Prostate gland (tissue), 2 donors: ENCODE measurements at regions not wholly inside any gene's neighbourhood (a gene's known extent, or its start where the extent isn't known, plus 50 kb on each side); places are given as distances from the start of the nearest gene placed in this dataset.

Source experiments
- DNase-seq: peaks from one replicate; pipeline ENCODE4 v3.0.0-alpha.2; 2019; ENCODE audit warnings: low spot score
- H3K27ac ChIP-seq, 2 donors: fragments of 200-600 bp; sonication (generic); 2 replicates each; pipeline ENCODE4 v1.5.1; 2017 to 2019
- H3K27me3 ChIP-seq: fragments of 200-600 bp; sonication (generic); replicated peaks from 2 replicates; pipeline ENCODE4 v1.5.1; 2019; ENCODE audit not compliant: insufficient read depth
- H3K36me3 ChIP-seq, 2 donors: fragments of 200-600 bp; sonication (generic); 1 replicate in 1 of 2; 2 replicates in 1 of 2; pipeline versions ENCODE4 v1.5.1 to v1.8.1; 2017 to 2019
- H3K4me1 ChIP-seq: fragments of 200-600 bp; sonication (generic); replicated peaks from 2 replicates; pipeline ENCODE4 v1.5.1; 2019
- H3K4me3 ChIP-seq, 2 donors: fragments of 200-600 bp; sonication (generic); 2 replicates each; pipeline ENCODE4 v1.5.1; 2017 to 2019
- H3K9me3 ChIP-seq: fragments of 200-600 bp; sonication (generic); 2 replicates; pipeline ENCODE4 v1.5.1; 2017
- POLR2A ChIP-seq: fragments of 450-650 bp; IDR thresholded peaks from one replicate; pipeline ENCODE4 v1.6.1; 2016; ENCODE audit warnings: antibody characterized with exemption, mild to moderate bottlenecking
- POLR2AphosphoS5 ChIP-seq: sonication (generic); formaldehyde crosslinking; IDR thresholded peaks from one replicate; pipeline ENCODE4 v1.6.1; 2017; ENCODE audit warnings: antibody characterized with exemption
- WGBS: methylation state at CpG from one replicate; pipeline ENCODE4 v1.1.5; 2018; 5-methylcytosine and 5-hydroxymethylcytosine counted together
- intact Hi-C: fragments of 100-400 bp; cut with DNase I; formaldehyde crosslinking; loops from one replicate; pipeline ENCODE4 v1.14.2; 2022
- TF ChIP-seq, protein P1 (sequence below), 4 experiments: fragments of 200-600 bp in 2 of 4; fragments of 450-650 bp in 2 of 4; sonication (generic) in 2 of 4; IDR thresholded peaks; 1 replicate in 3 of 4; 2 replicates in 1 of 4; pipeline ENCODE4 v1.5.1; 2016 to 2019; ENCODE audit warnings: antibody characterized with exemption in 4 of 4, mild to moderate bottlenecking in 2 of 4, moderate library complexity in 2 of 4

DNA sequence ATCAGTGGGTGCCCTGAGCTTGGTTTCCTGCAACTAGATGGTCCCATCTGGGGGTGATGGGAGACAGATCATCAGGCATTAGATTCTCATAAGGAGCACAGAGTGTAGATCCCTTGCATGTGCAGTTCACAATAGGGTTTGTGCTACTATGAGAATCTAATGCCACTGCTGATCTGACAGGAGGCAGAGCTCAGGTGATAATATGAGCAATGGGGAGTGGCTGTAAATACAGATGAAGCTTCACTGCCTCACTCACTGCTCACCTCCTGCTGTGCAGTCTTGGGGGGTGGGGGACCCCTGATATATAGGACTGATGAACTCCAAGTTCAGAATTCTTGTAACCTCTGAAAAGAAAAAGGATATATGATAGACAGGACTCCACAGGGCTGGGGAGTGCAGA, 108.0 kb downstream of the RIN2 start:
- DNase-seq = no peak
- TF ChIP-seq POLR2A (no peak), POLR2AphosphoS5 (no peak)
- TF ChIP-seq, protein P1, sequence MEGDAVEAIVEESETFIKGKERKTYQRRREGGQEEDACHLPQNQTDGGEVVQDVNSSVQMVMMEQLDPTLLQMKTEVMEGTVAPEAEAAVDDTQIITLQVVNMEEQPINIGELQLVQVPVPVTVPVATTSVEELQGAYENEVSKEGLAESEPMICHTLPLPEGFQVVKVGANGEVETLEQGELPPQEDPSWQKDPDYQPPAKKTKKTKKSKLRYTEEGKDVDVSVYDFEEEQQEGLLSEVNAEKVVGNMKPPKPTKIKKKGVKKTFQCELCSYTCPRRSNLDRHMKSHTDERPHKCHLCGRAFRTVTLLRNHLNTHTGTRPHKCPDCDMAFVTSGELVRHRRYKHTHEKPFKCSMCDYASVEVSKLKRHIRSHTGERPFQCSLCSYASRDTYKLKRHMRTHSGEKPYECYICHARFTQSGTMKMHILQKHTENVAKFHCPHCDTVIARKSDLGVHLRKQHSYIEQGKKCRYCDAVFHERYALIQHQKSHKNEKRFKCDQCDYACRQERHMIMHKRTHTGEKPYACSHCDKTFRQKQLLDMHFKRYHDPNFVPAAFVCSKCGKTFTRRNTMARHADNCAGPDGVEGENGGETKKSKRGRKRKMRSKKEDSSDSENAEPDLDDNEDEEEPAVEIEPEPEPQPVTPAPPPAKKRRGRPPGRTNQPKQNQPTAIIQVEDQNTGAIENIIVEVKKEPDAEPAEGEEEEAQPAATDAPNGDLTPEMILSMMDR (IDR thresholded peaks at IDR 0.05) = no peak
- Histone ChIP-seq H3K4me1 (no peaks in the 10 kb centered on the region), H3K4me3 (no peak overlapping the region), H3K36me3 (no peaks in the 10 kb centered on the region), H3K27me3 (no peaks in the 10 kb centered on the region), H3K9me3 (no peaks in the 10 kb centered on the region), H3K27ac (no peak overlapping the region)
- intact Hi-C loops = no loop called here

DNA sequence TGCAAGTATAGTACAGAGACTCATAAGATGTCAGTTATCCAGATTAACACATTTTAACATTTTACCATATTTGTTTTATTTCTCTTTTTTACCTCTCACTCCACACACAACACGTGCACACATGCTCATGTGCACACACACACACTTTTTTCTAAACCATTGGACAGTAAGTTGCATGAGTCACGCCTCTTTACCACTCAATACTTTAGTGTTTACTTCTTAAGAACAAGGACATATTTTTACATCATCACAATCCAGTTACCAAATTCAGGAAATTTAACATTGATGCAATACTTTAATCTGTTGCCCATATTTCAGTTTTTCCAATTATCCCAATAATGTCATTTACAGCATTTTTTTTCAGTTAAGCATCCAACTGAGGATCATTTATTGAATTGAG, 109.0 kb downstream of the RIN2 start:
- Histone ChIP-seq H3K27me3 (no peaks in the 10 kb centered on the region), H3K4me1 (no peaks in the 10 kb centered on the region), H3K9me3 (no peaks in the 10 kb centered on the region), H3K4me3 (no peak overlapping the region), H3K36me3 (no peaks in the 10 kb centered on the region), H3K27ac (no peak overlapping the region)
- TF ChIP-seq POLR2AphosphoS5 = no peak
- TF ChIP-seq, protein P1 (IDR thresholded peaks at IDR 0.05) = no peak
- TF ChIP-seq POLR2A = no peak
- DNase-seq = no peak
- 91% methylated on average over 2 of the region's 2 CpGs for WGBS
- intact Hi-C loops = no loop called here

DNA sequence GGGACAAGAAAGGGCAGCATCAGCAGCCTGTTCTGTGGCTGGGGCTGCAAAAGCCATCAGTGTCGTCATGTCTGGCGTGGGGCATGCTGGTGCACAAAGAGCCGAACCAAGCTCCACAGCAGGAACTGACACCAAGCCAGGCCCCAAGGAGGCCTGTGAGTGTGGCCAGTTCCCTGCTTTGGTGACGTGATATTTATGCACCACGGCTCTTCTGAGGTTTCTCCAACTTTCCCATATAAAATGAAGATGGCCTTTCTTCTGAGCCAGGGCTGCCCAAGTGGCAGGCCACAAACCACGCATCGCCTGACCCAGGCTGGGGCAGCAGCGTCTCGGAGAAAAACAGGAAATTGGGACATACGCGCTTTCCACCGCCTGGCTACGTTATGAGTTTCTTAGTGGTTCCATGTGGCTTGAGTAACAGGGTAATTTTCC, 109.9 kb downstream of the RIN2 start:
- H3K36me3 ChIP-seq = no peaks in the 10 kb centered on the region
- H3K4me1 ChIP-seq = no peaks in the 10 kb centered on the region
- TF ChIP-seq POLR2AphosphoS5 (no peak), POLR2A (no peak)
- TF ChIP-seq, protein P1 (IDR thresholded peaks at IDR 0.05) = no peak
- no peaks in the 10 kb centered on the region for H3K9me3 ChIP-seq
- H3K27ac ChIP-seq = no peak overlapping the region
- no peak for DNase-seq
- no peak overlapping the region for H3K4me3 ChIP-seq
- no peaks in the 10 kb centered on the region for H3K27me3 ChIP-seq
- WGBS = 82% methylated on average over 13 of the region's 13 CpGs
- intact Hi-C loops = no loop called here

DNA sequence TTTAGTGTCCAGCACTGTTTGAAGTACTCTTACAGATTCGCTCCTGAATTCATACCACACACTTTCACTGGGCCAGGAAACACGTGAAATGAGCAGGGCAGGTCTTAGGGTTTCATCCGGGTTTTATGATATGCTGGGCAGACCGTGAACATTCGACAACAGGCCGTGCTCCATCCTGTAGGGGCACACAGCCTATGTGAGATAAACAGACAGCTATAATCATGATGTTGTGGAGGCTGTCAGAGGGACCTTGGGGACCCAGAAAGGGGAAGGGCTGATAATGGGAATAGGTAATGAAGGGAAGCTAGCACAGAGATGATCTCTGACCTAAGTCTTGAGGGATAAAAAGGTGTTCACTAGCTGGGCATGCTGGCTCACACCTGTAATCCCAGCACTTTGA, 110.4 kb downstream of the RIN2 start:
- H3K4me1 ChIP-seq = no peaks in the 10 kb centered on the region
- no peak overlapping the region for H3K27ac ChIP-seq
- no peaks in the 10 kb centered on the region for H3K9me3 ChIP-seq
- DNase-seq = no peak
- no peaks in the 10 kb centered on the region for H3K36me3 ChIP-seq
- 89% methylated on average over 6 of the region's 6 CpGs for WGBS
- TF ChIP-seq POLR2AphosphoS5 (no peak), POLR2A (no peak)
- TF ChIP-seq, protein P1 (IDR thresholded peaks at IDR 0.05) = no peak
- no peak overlapping the region for H3K4me3 ChIP-seq
- intact Hi-C loops = no loop called here
- H3K27me3 ChIP-seq = no peaks in the 10 kb centered on the region

DNA sequence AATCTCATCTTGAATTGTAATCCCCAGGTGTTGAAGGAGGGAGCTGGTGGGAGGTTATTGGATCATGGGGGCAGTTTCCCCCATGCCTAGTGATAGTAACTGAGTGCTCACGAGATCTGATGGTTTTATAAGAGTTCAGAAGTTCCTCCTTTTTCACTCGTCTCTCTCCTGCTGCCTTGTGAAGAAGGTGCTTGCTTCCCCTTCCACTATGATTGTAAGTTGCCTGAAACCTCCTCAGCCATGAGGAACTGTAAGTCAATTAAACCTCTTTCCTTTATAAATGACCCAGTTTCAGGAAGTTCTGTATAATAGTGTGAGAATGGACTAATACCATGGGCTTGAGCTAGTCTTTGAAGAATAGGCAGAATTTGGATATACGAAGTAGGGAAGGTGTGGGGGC, 113.9 kb downstream of the RIN2 start:
- no peak for DNase-seq
- Histone ChIP-seq H3K4me3 (no peak overlapping the region), H3K4me1 (no peaks in the 10 kb centered on the region), H3K9me3 (no peaks in the 10 kb centered on the region), H3K36me3 (no peaks in the 10 kb centered on the region), H3K27me3 (no peaks in the 10 kb centered on the region), H3K27ac (no peak overlapping the region)
- 84% methylated on average over 3 of the region's 3 CpGs for WGBS
- TF ChIP-seq POLR2A (no peak), POLR2AphosphoS5 (no peak)
- TF ChIP-seq, protein P1 (IDR thresholded peaks at IDR 0.05) = no peak
- intact Hi-C loops = no loop called here
